Naive B cell (primary cell): ENCODE measurements at regions not wholly inside any gene's neighbourhood (a gene's known extent, or its start where the extent isn't known, plus 50 kb on each side); places are given as distances from the start of the nearest gene placed in this dataset.

Experiments used
- ATAC-seq, 2 donors: fragments of 150-1000 bp; cut with Tn5 transposase; 2 replicates each; pipeline ENCODE4 v1.10.0; 2021; ENCODE audit warnings: low read depth in 2 of 2, mild to moderate bottlenecking in 2 of 2, moderate library complexity in 2 of 2
- DNase-seq: peaks from one replicate; pipeline ENCODE4 v3.0.0; 2022
- H3K27ac Mint-ChIP-seq, 6 donors: one replicate each; pipeline ENCODE4 v1.8.0; 2020 to 2022; ENCODE audit warnings: mild to moderate bottlenecking in 6 of 6, mixed read lengths in 6 of 6, moderate library complexity in 5 of 6, inconsistent platforms in 2 of 6
- H3K27me3 Mint-ChIP-seq, 3 donors: one replicate each; pipeline ENCODE4 v1.8.0; 2021 to 2022; ENCODE audit warnings: mixed read lengths in 3 of 3, mild to moderate bottlenecking in 1 of 3
- H3K36me3 Mint-ChIP-seq, 2 donors: one replicate each; pipeline ENCODE4 v1.8.0; 2020 to 2022; ENCODE audit warnings: mixed read lengths in 2 of 2, inconsistent platforms in 1 of 2, mild to moderate bottlenecking in 1 of 2
- H3K4me1 Mint-ChIP-seq, 3 donors: one replicate each; pipeline ENCODE4 v1.8.0; 2020 to 2022; ENCODE audit warnings: mixed read lengths in 3 of 3, inconsistent platforms in 1 of 3, mild to moderate bottlenecking in 1 of 3, moderate library complexity in 1 of 3
- H3K4me3 Mint-ChIP-seq, 8 donors: one replicate each; pipeline ENCODE4 v1.8.0; 2020 to 2022; ENCODE audit warnings: mild to moderate bottlenecking in 8 of 8, mixed read lengths in 8 of 8, moderate library complexity in 8 of 8, inconsistent platforms in 2 of 8
- H3K9me3 Mint-ChIP-seq, 7 donors: one replicate each; pipeline ENCODE4 v1.8.0; 2020 to 2022; ENCODE audit warnings: mixed read lengths in 7 of 7, mild to moderate bottlenecking in 5 of 7, inconsistent platforms in 2 of 7, moderate library complexity in 1 of 7

DNA sequence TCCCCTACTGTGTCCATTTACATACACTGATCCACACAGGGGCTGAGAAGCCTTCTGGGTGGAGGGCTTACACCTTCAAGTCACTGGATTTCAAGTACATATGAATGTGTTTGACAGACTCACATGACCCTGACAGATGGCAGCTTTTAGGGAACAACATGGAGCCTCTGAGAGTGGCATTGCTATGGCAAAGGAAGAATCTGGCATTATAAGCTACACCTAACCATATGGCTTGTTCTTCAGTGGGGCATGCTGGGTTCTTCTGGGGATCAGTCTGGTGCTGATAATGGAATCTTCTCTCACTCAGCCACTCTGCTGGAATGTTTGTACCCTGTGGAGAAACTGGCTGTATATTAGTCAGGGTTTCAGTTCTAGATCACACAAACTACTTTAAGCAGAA lies 68.5 kb upstream of the PDE4B start:
- Mint-ChIP-seq H3K4me1 (no peaks in the 10 kb centered on the region), H3K27ac (no peak overlapping the region), H3K9me3 (peaks cover 0 to 2% (median 0%) of the 10 kb centered on the region in 7 donors)

DNA sequence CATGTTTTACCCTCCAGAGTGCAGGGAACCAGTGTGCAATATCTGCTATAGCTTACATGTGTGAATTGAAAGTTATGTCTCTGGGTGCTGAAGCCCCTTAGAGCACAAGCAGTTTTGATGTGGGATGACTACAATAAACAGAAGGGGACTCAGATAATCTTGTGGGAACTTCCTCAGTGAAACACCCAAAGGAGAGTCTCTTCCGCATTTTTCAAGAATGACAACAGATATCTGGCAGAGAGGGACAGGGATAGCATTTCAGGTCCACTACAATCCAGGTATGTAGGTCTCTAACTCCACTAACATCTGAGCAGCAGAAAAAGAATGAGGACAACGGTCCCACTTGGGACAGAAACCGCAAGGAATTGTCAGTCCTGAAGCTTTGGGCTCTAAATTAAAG lies 67.6 kb upstream of the PDE4B start:
- ATAC-seq (no peak), DNase-seq (no peak)
- H3K9me3 Mint-ChIP-seq = peaks cover 0 to 2% (median 0%) of the 10 kb centered on the region in 7 donors
- H3K27me3 Mint-ChIP-seq = peaks cover 0 to 8% (median 0%) of the 10 kb centered on the region in 3 donors
- no peaks in the 10 kb centered on the region for H3K36me3 Mint-ChIP-seq
- H3K27ac Mint-ChIP-seq = no peak overlapping the region
- H3K4me3 Mint-ChIP-seq = no peak overlapping the region
- H3K4me1 Mint-ChIP-seq = no peaks in the 10 kb centered on the region

More for the DNA sequence above, 68.5 kb upstream of the PDE4B start:
- DNase-seq (no peak), ATAC-seq (no peak)
- Mint-ChIP-seq H3K36me3 (no peaks in the 10 kb centered on the region), H3K4me3 (no peak overlapping the region), H3K27me3 (peaks cover 0 to 8% (median 0%) of the 10 kb centered on the region in 3 donors)

DNA sequence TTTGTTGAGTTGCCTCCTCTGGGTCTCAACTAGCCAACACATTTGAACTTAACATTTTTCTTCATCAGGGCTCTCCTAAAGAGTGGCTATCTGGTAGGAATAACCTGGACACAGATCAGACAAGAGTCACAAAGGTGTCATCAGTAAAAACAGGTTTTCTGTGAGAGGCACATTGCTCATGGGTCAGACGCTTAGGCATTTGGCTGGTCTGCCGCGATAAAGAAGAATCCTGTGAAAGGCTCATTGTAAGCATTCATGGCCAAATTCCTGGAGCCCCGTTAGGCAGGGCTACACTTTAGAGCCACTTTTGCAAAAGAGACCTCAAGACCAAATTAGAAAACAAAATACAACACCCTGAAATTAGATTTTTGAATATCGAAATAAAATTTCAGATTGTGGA lies 64.2 kb upstream of the PDE4B start:
- ATAC-seq = no peak
- Mint-ChIP-seq H3K9me3 (peaks cover 0 to 2% (median 0%) of the 10 kb centered on the region in 7 donors), H3K27me3 (no peaks in the 10 kb centered on the region), H3K4me3 (no peak overlapping the region), H3K27ac (no peak overlapping the region), H3K4me1 (no peaks in the 10 kb centered on the region), H3K36me3 (no peaks in the 10 kb centered on the region)
- DNase-seq = no peak

DNA sequence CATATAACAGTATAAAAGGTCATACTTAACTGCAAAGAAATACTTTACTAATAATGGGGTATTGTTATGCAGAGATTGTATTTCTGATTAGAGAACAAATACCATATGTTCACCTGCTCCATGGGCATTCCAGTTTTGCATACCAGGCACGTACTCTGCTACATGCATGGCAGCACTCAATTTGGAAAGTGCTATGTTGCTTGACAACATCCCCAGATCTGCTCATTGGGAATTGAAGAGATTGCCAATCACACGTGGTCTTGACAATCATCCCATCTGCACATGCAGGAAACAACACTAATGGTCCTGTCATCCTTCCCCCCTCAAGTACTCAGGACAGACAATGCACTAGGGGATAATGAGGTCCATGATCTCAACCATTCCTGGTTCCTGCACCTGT lies 63.4 kb upstream of the PDE4B start:
- Mint-ChIP-seq H3K9me3 (peaks cover 0 to 2% (median 0%) of the 10 kb centered on the region in 7 donors), H3K4me3 (no peak overlapping the region)
- no peak for ATAC-seq

DNA sequence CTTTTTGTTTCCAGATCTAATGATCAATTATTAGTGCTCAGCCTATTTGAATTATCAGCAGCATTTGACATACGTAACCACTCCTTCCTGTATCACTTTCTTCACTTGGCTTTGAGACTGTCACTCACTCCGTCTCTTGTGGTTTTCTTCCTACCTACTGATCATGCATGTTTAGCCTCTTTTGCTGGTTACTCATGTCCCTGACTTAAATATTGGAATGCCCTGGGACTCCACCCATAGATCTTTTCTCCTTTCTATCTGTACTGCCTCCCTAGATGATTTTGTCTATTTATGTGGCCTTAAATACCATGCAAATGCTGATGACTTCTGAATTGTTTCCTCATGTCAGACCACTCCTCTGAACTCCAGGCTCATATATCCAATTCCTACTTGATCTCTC lies 57.7 kb upstream of the PDE4B start:
- peaks cover 0 to 5% (median 3%) of the 10 kb centered on the region in 7 donors for H3K9me3 Mint-ChIP-seq
- H3K27ac Mint-ChIP-seq = no peak overlapping the region
- no peaks in the 10 kb centered on the region for H3K36me3 Mint-ChIP-seq
- DNase-seq (no peak), ATAC-seq (no peak)
- no peaks in the 10 kb centered on the region for H3K27me3 Mint-ChIP-seq
- no peaks in the 10 kb centered on the region for H3K4me1 Mint-ChIP-seq
- H3K4me3 Mint-ChIP-seq = no peak overlapping the region

More for the DNA sequence above, 63.4 kb upstream of the PDE4B start:
- no peak for DNase-seq
- H3K27me3 Mint-ChIP-seq = no peaks in the 10 kb centered on the region
- H3K36me3 Mint-ChIP-seq = no peaks in the 10 kb centered on the region
- H3K4me1 Mint-ChIP-seq = no peaks in the 10 kb centered on the region
- no peak overlapping the region for H3K27ac Mint-ChIP-seq

DNA sequence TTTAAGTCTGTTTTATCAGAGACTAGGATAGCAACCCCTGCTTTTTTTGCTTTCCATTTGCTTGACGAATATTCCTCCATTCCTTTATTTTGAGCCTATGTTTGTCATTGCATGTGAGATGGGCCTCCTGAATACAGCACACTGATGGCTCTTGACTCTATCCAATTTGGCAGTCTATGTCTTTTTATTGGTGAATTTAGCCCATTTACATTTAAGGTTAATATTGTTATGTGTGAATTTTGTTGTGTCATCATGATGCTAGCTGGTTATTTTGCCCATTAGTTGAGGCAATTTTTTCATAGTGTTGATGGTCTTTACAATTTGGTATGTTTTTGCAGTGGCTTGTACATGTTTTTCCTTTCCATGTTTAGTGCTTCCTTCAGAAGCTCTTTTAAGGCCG lies 50.7 kb upstream of the PDE4B start:
- peaks cover 0 to 9% (median 0%) of the 10 kb centered on the region in 3 donors for H3K27me3 Mint-ChIP-seq
- ATAC-seq = no peak
- peaks cover 0 to 8% of the 10 kb centered on the region in 2 donors for H3K36me3 Mint-ChIP-seq
- peaks cover 11 to 34% (median 20%) of the 10 kb centered on the region in 7 donors for H3K9me3 Mint-ChIP-seq
- no peak overlapping the region for H3K27ac Mint-ChIP-seq
- no peak for DNase-seq
- no peaks in the 10 kb centered on the region for H3K4me1 Mint-ChIP-seq
- H3K4me3 Mint-ChIP-seq = no peak overlapping the region
